Activated naive CD8-positive, alpha-beta T cell treated with anti-CD3 and anti-CD28 coated beads for 36 hours (primary cell): ENCODE measurements at regions not wholly inside any gene's neighbourhood (a gene's known extent, or its start where the extent isn't known, plus 50 kb on each side); places are given as distances from the start of the nearest gene placed in this dataset.

ENCODE experiments used
- DNase-seq: peaks from one replicate; pipeline ENCODE4 v3.0.0; 2021
- H3K27ac Mint-ChIP-seq: one replicate; pipeline ENCODE4 v1.8.0; 2022; ENCODE audit warnings: mild to moderate bottlenecking, moderate library complexity, mixed read lengths
- H3K27me3 Mint-ChIP-seq: one replicate; pipeline ENCODE4 v1.8.0; 2022; ENCODE audit warnings: mild to moderate bottlenecking, mixed read lengths
- H3K36me3 Mint-ChIP-seq: one replicate; pipeline ENCODE4 v1.8.0; 2021; ENCODE audit warnings: mild to moderate bottlenecking, mixed read lengths
- H3K4me1 Mint-ChIP-seq: one replicate; pipeline ENCODE4 v1.8.0; 2021; ENCODE audit warnings: mixed read lengths
- H3K4me3 Mint-ChIP-seq: one replicate; pipeline ENCODE4 v1.8.0; 2022; ENCODE audit warnings: mild to moderate bottlenecking, moderate library complexity, mixed read lengths
- H3K9me3 Mint-ChIP-seq: one replicate; pipeline ENCODE4 v1.8.0; 2022; ENCODE audit warnings: mixed read lengths

- DNase-seq: no peak
- H3K27ac Mint-ChIP-seq: no peak overlapping the region
- H3K4me1 Mint-ChIP-seq: no peaks in the 10 kb centered on the region
- H3K4me3 Mint-ChIP-seq: no peak overlapping the region
- no peaks in the 10 kb centered on the region for H3K27me3 Mint-ChIP-seq
- no peaks in the 10 kb centered on the region for H3K9me3 Mint-ChIP-seq
- peaks cover 1% of the 10 kb centered on the region for H3K36me3 Mint-ChIP-seq
Measured at GRCh38 chr9:16248822-16249221, 621.6 kb downstream of the BNC2 start.

GRCh38 chr9:16252616-16253015, 617.9 kb downstream of the BNC2 start:
- Mint-ChIP-seq H3K27ac (no peak overlapping the region), H3K4me3 (no peak overlapping the region), H3K9me3 (no peaks in the 10 kb centered on the region), H3K27me3 (peaks cover 3% of the 10 kb centered on the region), H3K4me1 (no peaks in the 10 kb centered on the region), H3K36me3 (no peaks in the 10 kb centered on the region)
- no peak for DNase-seq

GRCh38 chr9:16254674-16255073, 615.8 kb downstream of the BNC2 start:
- peaks cover 3% of the 10 kb centered on the region for H3K27me3 Mint-ChIP-seq
- H3K4me1 Mint-ChIP-seq: peaks cover 7% of the 10 kb centered on the region
- H3K9me3 Mint-ChIP-seq: no peaks in the 10 kb centered on the region
- H3K4me3 Mint-ChIP-seq: no peak overlapping the region
- DNase-seq: no peak
- H3K36me3 Mint-ChIP-seq: no peaks in the 10 kb centered on the region
- no peak overlapping the region for H3K27ac Mint-ChIP-seq

- Mint-ChIP-seq H3K36me3 (no peaks in the 10 kb centered on the region), H3K4me1 (peaks cover 7% of the 10 kb centered on the region), H3K9me3 (no peaks in the 10 kb centered on the region), H3K27me3 (peaks cover 3% of the 10 kb centered on the region), H3K4me3 (no peak overlapping the region), H3K27ac (no peak overlapping the region)
- DNase-seq: no peak
Measured at GRCh38 chr9:16255217-16255616, 615.3 kb downstream of the BNC2 start.

GRCh38 chr9:16257604-16258003, 612.9 kb downstream of the BNC2 start:
- peaks cover 3% of the 10 kb centered on the region for H3K27me3 Mint-ChIP-seq
- no peak for DNase-seq
- no peak overlapping the region for H3K27ac Mint-ChIP-seq
- no peaks in the 10 kb centered on the region for H3K36me3 Mint-ChIP-seq
- peaks cover 7% of the 10 kb centered on the region for H3K4me1 Mint-ChIP-seq
- no peak overlapping the region for H3K4me3 Mint-ChIP-seq
- no peaks in the 10 kb centered on the region for H3K9me3 Mint-ChIP-seq

GRCh38 chr9:16258191-16258590, 612.3 kb downstream of the BNC2 start:
- no peak for DNase-seq

GRCh38 chr9:16258708-16259107, 611.8 kb downstream of the BNC2 start:
- no peaks in the 10 kb centered on the region for H3K9me3 Mint-ChIP-seq
- no peak overlapping the region for H3K4me3 Mint-ChIP-seq
- no peak overlapping the region for H3K27ac Mint-ChIP-seq
- H3K4me1 Mint-ChIP-seq: peaks cover 12% of the 10 kb centered on the region
- H3K36me3 Mint-ChIP-seq: no peaks in the 10 kb centered on the region
- DNase-seq: no peak
- peaks cover 10% of the 10 kb centered on the region for H3K27me3 Mint-ChIP-seq

More at GRCh38 chr9:16258191-16258590, 612.3 kb downstream of the BNC2 start:
- peaks cover 11% of the 10 kb centered on the region for H3K4me1 Mint-ChIP-seq
- no peaks in the 10 kb centered on the region for H3K9me3 Mint-ChIP-seq
- no peaks in the 10 kb centered on the region for H3K36me3 Mint-ChIP-seq
- peaks cover 6% of the 10 kb centered on the region for H3K27me3 Mint-ChIP-seq
- H3K27ac Mint-ChIP-seq: no peak overlapping the region
- H3K4me3 Mint-ChIP-seq: no peak overlapping the region

GRCh38 chr9:16262477-16263261, 607.8 kb downstream of the BNC2 start:
- no peak overlapping the region for H3K27ac Mint-ChIP-seq
- peaks cover 22% of the 10 kb centered on the region for H3K4me1 Mint-ChIP-seq
- H3K9me3 Mint-ChIP-seq: no peaks in the 10 kb centered on the region
- no peaks in the 10 kb centered on the region for H3K36me3 Mint-ChIP-seq
- H3K27me3 Mint-ChIP-seq: peaks cover 7% of the 10 kb centered on the region
- DNase-seq: no peak
- H3K4me3 Mint-ChIP-seq: no peak overlapping the region

GRCh38 chr9:16265688-16266087, 604.8 kb downstream of the BNC2 start:
- no peak overlapping the region for H3K4me3 Mint-ChIP-seq
- H3K4me1 Mint-ChIP-seq: peaks cover 18% of the 10 kb centered on the region
- no peaks in the 10 kb centered on the region for H3K9me3 Mint-ChIP-seq
- DNase-seq: no peak
- H3K27me3 Mint-ChIP-seq: peaks cover 7% of the 10 kb centered on the region
- no peak overlapping the region for H3K27ac Mint-ChIP-seq
- no peaks in the 10 kb centered on the region for H3K36me3 Mint-ChIP-seq

- Mint-ChIP-seq H3K4me3 (no peak overlapping the region), H3K4me1 (peaks cover 18% of the 10 kb centered on the region), H3K36me3 (no peaks in the 10 kb centered on the region), H3K27me3 (peaks cover 7% of the 10 kb centered on the region), H3K9me3 (no peaks in the 10 kb centered on the region), H3K27ac (no peak overlapping the region)
- DNase-seq: no peak
Measured at GRCh38 chr9:16266648-16267276, 603.7 kb downstream of the BNC2 start.

GRCh38 chr9:16267281-16268066, 603.0 kb downstream of the BNC2 start:
- no peaks in the 10 kb centered on the region for H3K36me3 Mint-ChIP-seq
- H3K4me3 Mint-ChIP-seq: no peak overlapping the region
- peak; percentile 10 for DNase-seq
- peaks cover 7% of the 10 kb centered on the region for H3K27me3 Mint-ChIP-seq
- H3K4me1 Mint-ChIP-seq: peaks cover 18% of the 10 kb centered on the region
- no peaks in the 10 kb centered on the region for H3K9me3 Mint-ChIP-seq
- H3K27ac Mint-ChIP-seq: peak overlapping the region; percentile 40

GRCh38 chr9:16268067-16268881, 602.2 kb downstream of the BNC2 start:
- DNase-seq: no peak
- Mint-ChIP-seq H3K27me3 (peaks cover 3% of the 10 kb centered on the region), H3K4me3 (no peak overlapping the region), H3K36me3 (no peaks in the 10 kb centered on the region), H3K4me1 (peaks cover 13% of the 10 kb centered on the region), H3K27ac (no peak overlapping the region), H3K9me3 (no peaks in the 10 kb centered on the region)

- Mint-ChIP-seq H3K27ac (no peak overlapping the region), H3K4me1 (peaks cover 10% of the 10 kb centered on the region), H3K4me3 (no peak overlapping the region), H3K27me3 (no peaks in the 10 kb centered on the region), H3K36me3 (no peaks in the 10 kb centered on the region), H3K9me3 (no peaks in the 10 kb centered on the region)
- DNase-seq: no peak
Measured at GRCh38 chr9:16271967-16272366, 598.5 kb downstream of the BNC2 start.

- peaks cover 2% of the 10 kb centered on the region for H3K4me1 Mint-ChIP-seq
Measured at GRCh38 chr9:16272776-16273175, 597.7 kb downstream of the BNC2 start.

More at GRCh38 chr9:16272776-16273175, 597.7 kb downstream of the BNC2 start:
- DNase-seq: no peak
- Mint-ChIP-seq H3K27me3 (no peaks in the 10 kb centered on the region), H3K9me3 (no peaks in the 10 kb centered on the region), H3K4me3 (no peak overlapping the region), H3K27ac (no peak overlapping the region), H3K36me3 (no peaks in the 10 kb centered on the region)
